ENCODE measurements at regions not wholly inside any gene's neighbourhood (a gene's known extent, or its start where the extent isn't known, plus 50 kb on each side); places are given as distances from the start of the nearest gene placed in this dataset.

DNA sequence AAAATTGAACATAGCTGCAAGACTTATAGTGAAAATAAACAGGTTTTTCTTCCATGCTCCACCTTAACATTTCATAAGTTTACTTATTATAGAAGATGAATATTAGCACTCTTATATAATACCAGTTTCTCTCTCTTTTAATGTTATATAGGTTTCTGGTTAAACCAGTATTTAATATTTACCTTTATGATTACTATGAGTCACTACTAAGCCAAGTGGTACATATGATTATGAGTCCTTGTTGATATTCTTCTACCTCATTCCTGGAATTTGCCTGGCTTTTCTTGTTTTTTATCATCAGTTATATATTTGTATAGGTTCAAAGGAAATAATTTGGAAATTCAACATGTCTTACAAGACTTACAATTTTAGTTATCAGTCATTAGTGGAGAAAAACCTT lies 89.9 kb upstream of the MAOA start:
- TF ChIP-seq, protein P1, sequence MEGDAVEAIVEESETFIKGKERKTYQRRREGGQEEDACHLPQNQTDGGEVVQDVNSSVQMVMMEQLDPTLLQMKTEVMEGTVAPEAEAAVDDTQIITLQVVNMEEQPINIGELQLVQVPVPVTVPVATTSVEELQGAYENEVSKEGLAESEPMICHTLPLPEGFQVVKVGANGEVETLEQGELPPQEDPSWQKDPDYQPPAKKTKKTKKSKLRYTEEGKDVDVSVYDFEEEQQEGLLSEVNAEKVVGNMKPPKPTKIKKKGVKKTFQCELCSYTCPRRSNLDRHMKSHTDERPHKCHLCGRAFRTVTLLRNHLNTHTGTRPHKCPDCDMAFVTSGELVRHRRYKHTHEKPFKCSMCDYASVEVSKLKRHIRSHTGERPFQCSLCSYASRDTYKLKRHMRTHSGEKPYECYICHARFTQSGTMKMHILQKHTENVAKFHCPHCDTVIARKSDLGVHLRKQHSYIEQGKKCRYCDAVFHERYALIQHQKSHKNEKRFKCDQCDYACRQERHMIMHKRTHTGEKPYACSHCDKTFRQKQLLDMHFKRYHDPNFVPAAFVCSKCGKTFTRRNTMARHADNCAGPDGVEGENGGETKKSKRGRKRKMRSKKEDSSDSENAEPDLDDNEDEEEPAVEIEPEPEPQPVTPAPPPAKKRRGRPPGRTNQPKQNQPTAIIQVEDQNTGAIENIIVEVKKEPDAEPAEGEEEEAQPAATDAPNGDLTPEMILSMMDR (conservative IDR thresholded peaks at IDR 0.05) = no peak
- no peak for TF ChIP-seq EZH2 (IDR thresholded peaks at IDR 0.05; ENCODE audit: low read depth)
